ENCODE measurements at regions not wholly inside any gene's neighbourhood (a gene's known extent, or its start where the extent isn't known, plus 50 kb on each side); places are given as distances from the start of the nearest gene placed in this dataset.

DNA sequence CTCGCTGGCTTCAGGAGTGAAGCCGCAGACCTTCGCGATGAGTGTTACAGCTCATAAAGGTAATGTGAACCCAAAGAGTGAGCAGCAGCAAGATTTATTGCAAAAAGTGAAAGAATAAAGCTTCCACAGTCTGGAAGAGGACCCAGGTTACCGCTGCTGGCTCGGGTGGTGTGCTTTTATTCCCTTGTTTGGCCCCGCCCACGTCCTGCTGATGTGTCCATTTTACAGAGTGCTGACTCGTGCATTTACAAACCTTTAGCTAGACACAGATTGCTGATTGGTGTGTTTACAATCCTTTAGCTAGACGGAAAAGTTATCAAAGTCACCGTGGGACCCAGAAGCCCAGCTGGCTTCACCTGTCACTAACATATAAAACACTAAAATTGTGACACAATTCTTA lies 1464.5 kb downstream of the ZPLD1 start:
- TF ChIP-seq POLR2A (IDR thresholded peaks at IDR 0.05; ENCODE audit: low read length) = no peak
- TF ChIP-seq GATA1 (IDR thresholded peaks at IDR 0.05; ENCODE audit: low read depth, low read length) = no peak
